Endodermal cell (in vitro differentiated cells): ENCODE measurements at regions not wholly inside any gene's neighbourhood (a gene's known extent, or its start where the extent isn't known, plus 50 kb on each side); places are given as distances from the start of the nearest gene placed in this dataset.

Source experiments
- DNase-seq: peaks from one replicate; pipeline ENCODE4 v3.0.0-alpha.2; 2017
- H3K27ac ChIP-seq: 2 replicates; pipeline ENCODE4 v1.5.1; 2013; ENCODE audit warnings: mild to moderate bottlenecking, low read depth, low read length, moderate library complexity
- H3K27me3 ChIP-seq: 2 replicates; pipeline ENCODE4 v1.6.1; 2013; ENCODE audit warnings: mild to moderate bottlenecking, low read length, moderate library complexity; ENCODE audit not compliant: insufficient read depth, control insufficient read depth, poor library complexity, severe bottlenecking
- H3K36me3 ChIP-seq: 2 replicates; pipeline ENCODE4 v1.7.0; 2013; ENCODE audit warnings: mild to moderate bottlenecking, low read length, moderate library complexity; ENCODE audit not compliant: control insufficient read depth, insufficient read depth
- H3K4me1 ChIP-seq: one replicate; pipeline ENCODE4 v1.7.0; 2013; ENCODE audit warnings: low read length; ENCODE audit not compliant: control insufficient read depth, insufficient read depth
- H3K4me3 ChIP-seq: 2 replicates; pipeline ENCODE4 v1.5.1; 2013; ENCODE audit warnings: mild to moderate bottlenecking, low read length, moderate library complexity
- H3K9ac ChIP-seq: 2 replicates; pipeline ENCODE4 v1.6.1; 2013; ENCODE audit warnings: mild to moderate bottlenecking, low read length, moderate library complexity; ENCODE audit not compliant: poor library complexity, severe bottlenecking; ENCODE audit errors: extremely low read depth
- H3K9me3 ChIP-seq: 2 replicates; pipeline ENCODE4 v1.6.1; 2013; ENCODE audit warnings: mild to moderate bottlenecking, low read length, moderate library complexity; ENCODE audit not compliant: control insufficient read depth
- H3K27ac Mint-ChIP-seq: 2 replicates; pipeline ENCODE4 v1.8.0; 2020; ENCODE audit warnings: mixed read lengths
- H3K27me3 Mint-ChIP-seq: 2 replicates; pipeline ENCODE4 v1.8.0; 2021; ENCODE audit warnings: mild to moderate bottlenecking, mixed read lengths; ENCODE audit not compliant: insufficient read depth
- H3K36me3 Mint-ChIP-seq: 2 replicates; pipeline ENCODE4 v1.8.0; 2020; ENCODE audit warnings: low read depth, mixed read lengths
- H3K4me1 Mint-ChIP-seq: 2 replicates; pipeline ENCODE4 v1.8.0; 2020; ENCODE audit warnings: mixed read lengths
- H3K4me3 Mint-ChIP-seq: 2 replicates; pipeline ENCODE4 v1.8.0; 2020; ENCODE audit warnings: mild to moderate bottlenecking, moderate library complexity, mixed read lengths
- H3K9me3 Mint-ChIP-seq: 2 replicates; pipeline ENCODE4 v1.8.0; 2020; ENCODE audit warnings: mild to moderate bottlenecking, mixed read lengths
- CTCF ChIP-seq: fragments of 200-600 bp; sonication (generic); conservative IDR thresholded peaks from 2 replicates; pipeline ENCODE4 v1.5.0; 2021; ENCODE audit warnings: antibody characterized with exemption, mild to moderate bottlenecking
- WGBS, 2 experiments: methylation state at CpG; one replicate each; pipeline versions ENCODE4 v1.1.5 to v1.1.7; 2013; ENCODE audit warnings: missing lambda C conversion rate in 2 of 2, mixed read lengths in 1 of 2; ENCODE audit not compliant: insufficient coverage in 1 of 2, insufficient read length in 1 of 2; 5-methylcytosine and 5-hydroxymethylcytosine counted together

- no peak for TF ChIP-seq CTCF
- Histone ChIP-seq H3K4me3 (no peak overlapping the region), H3K9me3 (peaks cover 12% of the 10 kb centered on the region), H3K36me3 (no peaks in the 10 kb centered on the region), H3K27ac (no peak overlapping the region), H3K9ac (no peak overlapping the region), H3K4me1 (no peaks in the 10 kb centered on the region), H3K27me3 (no peaks in the 10 kb centered on the region)
- Mint-ChIP-seq H3K36me3 (no peaks in the 10 kb centered on the region), H3K4me3 (no peak overlapping the region), H3K27me3 (no peaks in the 10 kb centered on the region), H3K27ac (no peak overlapping the region), H3K4me1 (peaks cover under 1% of the 10 kb centered on the region), H3K9me3 (peaks cover 1% of the 10 kb centered on the region)
- DNase-seq = no peak
These were observed 477.1 kb downstream of the NSUN3 start for GRCh38 chr3:94539937-94540336.

GRCh38 chr3:94543161-94543560 is 480.3 kb downstream of the NSUN3 start:
- Histone ChIP-seq H3K9ac (no peak overlapping the region), H3K4me3 (no peak overlapping the region), H3K27ac (no peak overlapping the region), H3K27me3 (no peaks in the 10 kb centered on the region), H3K9me3 (peaks cover 12% of the 10 kb centered on the region), H3K36me3 (no peaks in the 10 kb centered on the region), H3K4me1 (no peaks in the 10 kb centered on the region)
- H3K4me1 Mint-ChIP-seq = peaks cover 2% of the 10 kb centered on the region
- TF ChIP-seq CTCF = no peak
- no peak overlapping the region for H3K27ac Mint-ChIP-seq
- H3K36me3 Mint-ChIP-seq = no peaks in the 10 kb centered on the region
- H3K4me3 Mint-ChIP-seq = no peak overlapping the region
- H3K9me3 Mint-ChIP-seq = peaks cover 1% of the 10 kb centered on the region
- H3K27me3 Mint-ChIP-seq = no peaks in the 10 kb centered on the region
- no peak for DNase-seq
- WGBS, 2 experiments = 94% methylated on average over 2 of the region's 2 CpGs; no CpG with 5 or more reads in 1 of the 2 experiments

GRCh38 chr3:94544131-94544789 is 481.4 kb downstream of the NSUN3 start:
- DNase-seq = no peak
- peaks cover 5% of the 10 kb centered on the region for H3K9me3 Mint-ChIP-seq
- Histone ChIP-seq H3K27me3 (no peaks in the 10 kb centered on the region), H3K9me3 (peaks cover 16% of the 10 kb centered on the region), H3K4me3 (no peak overlapping the region), H3K36me3 (no peaks in the 10 kb centered on the region), H3K9ac (no peak overlapping the region), H3K27ac (no peak overlapping the region), H3K4me1 (no peaks in the 10 kb centered on the region)
- no peak overlapping the region for H3K4me3 Mint-ChIP-seq
- peaks cover under 1% of the 10 kb centered on the region for H3K36me3 Mint-ChIP-seq
- TF ChIP-seq CTCF = no peak
- 84 to 100% methylated on average over 1 to 2 of the region's 2 CpGs for WGBS, 2 experiments
- no peak overlapping the region for H3K27ac Mint-ChIP-seq
- H3K4me1 Mint-ChIP-seq = peaks cover 2% of the 10 kb centered on the region
- H3K27me3 Mint-ChIP-seq = no peaks in the 10 kb centered on the region
